B cell (primary cell): ENCODE measurements at regions not wholly inside any gene's neighbourhood (a gene's known extent, or its start where the extent isn't known, plus 50 kb on each side); places are given as distances from the start of the nearest gene placed in this dataset.

Source experiments
- EZH2 ChIP-seq: IDR thresholded peaks from 2 replicates; pipeline ENCODE4 v1.6.1; 2012; ENCODE audit warnings: borderline replicate concordance, low read depth, mild to moderate bottlenecking, moderate library complexity, low read length; ENCODE audit not compliant: insufficient read depth, poor library complexity, severe bottlenecking
- TF ChIP-seq, protein P1 (sequence below): fragments of 200-600 bp; IDR thresholded peaks from one replicate; pipeline ENCODE4 v1.8.0; 2022; ENCODE audit warnings: antibody characterized with exemption, mild to moderate bottlenecking

DNA sequence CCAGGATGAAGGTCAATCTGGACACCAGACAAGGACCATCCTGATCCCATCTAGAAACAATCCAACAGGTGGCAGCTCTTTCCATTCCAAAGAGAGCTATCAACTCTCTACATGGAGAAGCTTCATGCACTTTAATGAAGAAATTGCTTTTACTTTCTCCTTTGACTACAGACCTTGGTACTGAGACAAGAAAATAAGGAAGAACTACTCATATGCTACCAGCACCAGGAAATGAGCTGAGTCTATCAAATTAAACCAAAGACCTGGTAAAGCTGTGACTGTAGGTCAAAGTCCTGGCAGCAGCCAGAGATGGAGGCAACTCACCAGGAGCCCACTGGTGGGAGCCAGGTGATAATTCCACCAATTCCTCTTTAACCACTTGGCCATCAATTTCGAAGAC lies 64.3 kb upstream of the LRRC8B start:
- TF ChIP-seq, protein P1, sequence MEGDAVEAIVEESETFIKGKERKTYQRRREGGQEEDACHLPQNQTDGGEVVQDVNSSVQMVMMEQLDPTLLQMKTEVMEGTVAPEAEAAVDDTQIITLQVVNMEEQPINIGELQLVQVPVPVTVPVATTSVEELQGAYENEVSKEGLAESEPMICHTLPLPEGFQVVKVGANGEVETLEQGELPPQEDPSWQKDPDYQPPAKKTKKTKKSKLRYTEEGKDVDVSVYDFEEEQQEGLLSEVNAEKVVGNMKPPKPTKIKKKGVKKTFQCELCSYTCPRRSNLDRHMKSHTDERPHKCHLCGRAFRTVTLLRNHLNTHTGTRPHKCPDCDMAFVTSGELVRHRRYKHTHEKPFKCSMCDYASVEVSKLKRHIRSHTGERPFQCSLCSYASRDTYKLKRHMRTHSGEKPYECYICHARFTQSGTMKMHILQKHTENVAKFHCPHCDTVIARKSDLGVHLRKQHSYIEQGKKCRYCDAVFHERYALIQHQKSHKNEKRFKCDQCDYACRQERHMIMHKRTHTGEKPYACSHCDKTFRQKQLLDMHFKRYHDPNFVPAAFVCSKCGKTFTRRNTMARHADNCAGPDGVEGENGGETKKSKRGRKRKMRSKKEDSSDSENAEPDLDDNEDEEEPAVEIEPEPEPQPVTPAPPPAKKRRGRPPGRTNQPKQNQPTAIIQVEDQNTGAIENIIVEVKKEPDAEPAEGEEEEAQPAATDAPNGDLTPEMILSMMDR: no peak
- TF ChIP-seq EZH2: no peak
